ENCODE measurements at regions not wholly inside any gene's neighbourhood (a gene's known extent, or its start where the extent isn't known, plus 50 kb on each side); places are given as distances from the start of the nearest gene placed in this dataset.
A peak's percentile ranks its signal among the peaks of the same experiment; 100 is the strongest.

GRCh38 chr1:82844911-82845827 lies 1044.4 kb downstream of the ADGRL2 start:
- no peak for DNase-seq

GRCh38 chr1:82844447-82844846 lies 1043.7 kb downstream of the ADGRL2 start:
- no peak for DNase-seq

DNA sequence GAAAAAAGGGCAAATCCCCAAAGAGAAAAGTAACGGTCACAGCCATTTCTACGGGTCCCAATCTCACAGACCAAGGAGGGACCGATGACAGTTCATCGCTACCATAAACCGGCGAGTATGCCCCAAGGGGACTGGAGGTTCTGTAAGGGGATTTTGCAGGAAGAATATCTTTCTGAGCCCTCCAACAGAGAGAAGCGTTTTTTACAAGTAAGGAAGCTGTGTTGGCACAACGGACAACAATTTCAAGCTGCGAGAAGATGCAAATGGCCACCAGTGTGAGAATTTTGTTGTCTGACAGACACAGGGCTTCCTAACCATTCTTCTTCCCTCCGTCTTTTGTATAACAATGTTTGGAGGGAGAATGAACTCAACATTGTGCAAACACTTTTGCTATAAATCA lies 1043.1 kb downstream of the ADGRL2 start:
- no peak for DNase-seq

DNA sequence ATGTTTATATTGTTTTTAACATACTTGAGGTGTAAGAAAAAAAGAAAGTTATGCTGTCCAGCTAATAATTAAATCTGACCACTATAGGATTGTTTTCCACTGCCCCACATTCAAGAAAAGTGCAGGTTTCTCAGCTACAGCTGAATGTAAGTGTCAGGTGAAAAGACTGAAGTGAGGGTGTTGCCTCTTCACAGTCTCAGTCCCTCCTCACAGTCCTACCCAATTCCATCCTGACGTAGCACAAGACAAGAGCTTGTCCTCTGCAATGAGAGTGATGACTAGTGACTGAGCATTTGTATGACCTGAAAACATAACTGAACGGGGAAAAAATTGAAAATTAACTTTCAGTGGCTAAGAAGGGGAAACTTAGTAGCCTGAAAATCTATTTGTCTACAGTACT lies 1039.5 kb downstream of the ADGRL2 start:
- DNase-seq, result no peak

- no peak for DNase-seq
Observed at GRCh38 chr1:82837766-82838465, 1037.2 kb downstream of the ADGRL2 start.

- no peak for DNase-seq
Observed at GRCh38 chr1:82836973-82837680, 1036.4 kb downstream of the ADGRL2 start.

DNA sequence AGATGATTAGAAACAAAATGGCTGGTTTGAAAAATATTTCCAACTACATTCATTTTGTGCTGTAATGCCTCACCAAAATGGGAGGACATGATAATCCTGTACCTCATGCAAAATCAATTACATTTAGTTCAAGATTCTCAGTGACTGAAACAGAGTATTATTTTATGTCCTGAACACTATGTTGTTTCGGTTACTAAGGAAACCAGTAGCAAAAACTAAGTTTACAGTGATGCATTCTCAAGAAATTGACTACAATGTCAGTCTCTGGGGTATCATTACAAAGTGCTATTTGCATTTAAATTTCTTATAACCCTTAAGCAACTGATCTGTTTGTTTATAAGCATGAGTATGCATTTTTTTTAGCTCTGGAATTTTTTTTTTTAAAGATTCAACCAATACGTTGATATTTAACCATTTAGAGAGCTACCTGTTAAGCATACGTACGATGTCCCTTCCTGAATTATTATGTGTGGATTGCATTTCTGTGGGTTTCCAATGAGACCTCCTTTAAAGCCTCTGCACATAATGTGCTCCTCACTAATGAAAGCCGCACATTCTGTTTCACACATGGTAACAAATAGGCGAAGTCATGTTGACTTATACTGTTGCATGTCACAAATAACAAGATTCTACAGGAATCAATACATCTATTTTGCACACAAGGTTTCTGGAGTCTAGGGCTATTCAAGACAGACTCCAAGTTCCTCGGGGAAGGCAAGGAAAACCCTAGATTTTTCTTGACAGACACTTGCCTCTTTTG lies 1035.7 kb downstream of the ADGRL2 start:
- no peak for DNase-seq

- no peak for DNase-seq
Observed at GRCh38 chr1:82830690-82831380, 1030.1 kb downstream of the ADGRL2 start.

DNA sequence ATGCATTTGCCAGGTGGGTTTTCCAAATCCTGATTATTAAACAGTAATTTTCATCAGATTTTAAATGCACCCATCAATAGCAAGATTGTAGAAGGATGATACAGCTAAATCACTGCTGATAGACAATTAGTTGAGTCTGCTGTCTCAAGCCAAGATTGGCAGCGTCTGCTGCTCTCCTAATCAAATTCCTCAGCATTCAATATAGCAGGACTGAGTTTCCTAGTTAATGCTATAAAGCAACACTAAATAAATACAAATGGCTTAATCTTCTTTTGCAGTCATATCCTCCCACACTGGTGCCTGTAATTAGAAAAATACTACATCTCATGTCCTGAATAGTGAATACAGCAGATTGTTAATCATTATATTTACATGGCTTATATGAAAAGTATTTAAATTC lies 1028.8 kb downstream of the ADGRL2 start:
- no peak for DNase-seq

- no peak for DNase-seq
Observed at GRCh38 chr1:82823876-82824275, 1023.1 kb downstream of the ADGRL2 start.

DNA sequence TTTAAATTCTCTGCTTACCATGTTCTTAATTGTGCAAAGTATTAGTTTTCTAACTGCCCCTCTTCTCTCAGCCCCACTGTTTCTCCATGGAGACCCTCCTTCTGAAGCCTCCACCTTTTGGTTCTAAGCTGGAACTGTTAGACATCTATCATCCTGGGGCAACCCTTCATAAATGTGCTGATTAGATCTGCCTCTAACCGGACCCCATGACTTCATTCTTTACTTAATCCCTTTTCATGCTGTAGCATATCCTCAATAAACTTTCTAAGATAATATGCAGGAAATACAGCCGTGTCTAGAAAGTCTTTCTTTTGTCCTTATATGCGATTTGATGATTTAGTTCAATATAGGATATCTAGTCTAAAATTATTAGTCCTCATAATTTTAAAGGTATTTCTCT lies 1020.1 kb downstream of the ADGRL2 start:
- DNase-seq, result no peak

GRCh38 chr1:82819234-82819633 lies 1018.5 kb downstream of the ADGRL2 start:
- no peak for DNase-seq

DNA sequence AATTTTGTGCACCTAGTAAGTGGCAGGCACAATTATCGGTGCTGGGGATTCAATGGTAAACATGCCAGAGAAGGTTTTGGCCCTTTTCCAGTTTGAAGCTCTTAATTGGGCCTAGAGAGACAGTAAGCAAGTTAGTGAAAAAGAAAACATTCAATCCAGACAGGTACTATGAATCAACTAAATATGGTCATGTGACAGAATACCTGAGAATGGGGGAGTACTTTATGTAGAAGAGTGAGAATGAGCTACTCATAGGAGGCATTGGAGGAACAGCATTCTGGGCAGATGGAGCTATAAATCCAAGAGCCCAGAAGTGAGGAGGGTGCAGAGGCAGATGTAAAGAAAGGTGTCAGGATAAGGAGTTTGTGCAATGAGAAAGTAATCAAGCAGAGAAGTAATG lies 1017.9 kb downstream of the ADGRL2 start:
- peak; percentile 89 for DNase-seq

GRCh38 chr1:82813386-82813785 lies 1012.7 kb downstream of the ADGRL2 start:
- DNase-seq, result no peak

- DNase-seq, result no peak
Observed at GRCh38 chr1:82810601-82811000, 1009.9 kb downstream of the ADGRL2 start.

DNA sequence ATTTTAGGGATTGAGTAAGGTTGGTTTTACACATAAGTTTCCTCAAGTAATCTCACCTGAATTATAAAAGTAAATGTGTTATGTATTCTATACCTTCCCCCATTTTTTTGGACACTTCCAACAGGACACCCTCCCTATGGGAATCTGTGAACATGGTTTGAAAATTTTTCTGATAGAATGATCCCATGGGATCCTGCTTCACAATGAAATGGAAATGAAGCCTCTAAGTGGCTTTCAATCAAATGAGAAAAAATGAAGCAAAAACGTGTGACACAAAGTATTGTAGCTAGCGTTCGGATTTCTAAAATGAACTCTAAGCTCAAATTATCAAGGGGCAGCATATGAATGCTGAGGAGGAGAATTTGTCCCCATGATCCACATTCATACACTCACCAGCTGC lies 1006.8 kb downstream of the ADGRL2 start:
- DNase-seq, result no peak

- no peak for DNase-seq
Observed at GRCh38 chr1:82806133-82806532, 1005.4 kb downstream of the ADGRL2 start.

DNA sequence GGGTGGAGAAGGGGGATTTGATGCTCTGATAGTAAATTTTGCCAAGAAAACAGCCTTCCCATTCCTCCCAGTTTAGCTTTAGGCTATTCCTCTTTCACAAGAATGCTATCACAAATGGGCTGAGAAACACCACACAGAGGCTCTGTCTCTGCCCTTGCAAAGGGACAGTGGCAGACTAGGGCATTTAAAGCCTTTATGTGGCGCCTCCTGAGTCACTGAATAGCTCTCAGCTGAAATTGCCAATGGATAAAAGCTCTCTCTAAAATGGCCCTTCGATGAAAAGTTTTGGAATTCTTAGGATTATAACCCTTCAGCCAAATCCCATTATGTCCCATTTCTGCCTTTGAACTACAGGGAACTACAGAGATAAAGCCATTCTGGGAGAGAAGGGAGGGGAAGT lies 1000.4 kb downstream of the ADGRL2 start:
- no peak for DNase-seq

DNA sequence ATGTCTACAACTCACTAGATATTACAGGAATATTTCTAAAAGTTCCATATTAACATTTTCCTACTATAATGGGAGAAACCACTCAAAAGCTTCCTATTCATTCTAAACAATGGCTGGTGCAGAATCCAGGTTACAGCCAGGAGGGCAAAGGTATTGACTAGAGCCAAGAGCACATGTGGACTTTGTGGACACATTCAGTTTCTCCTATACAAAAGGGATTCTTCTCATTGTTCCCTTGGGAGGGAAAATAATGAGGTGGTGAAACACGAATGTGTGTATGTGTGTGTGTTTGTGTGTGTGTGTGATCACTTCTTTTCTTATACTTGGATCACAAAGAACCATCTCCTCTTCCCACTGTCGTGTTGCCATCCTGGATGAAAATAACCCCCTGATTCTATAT lies 1000.0 kb downstream of the ADGRL2 start:
- DNase-seq, result no peak

- DNase-seq, result no peak
Observed at GRCh38 chr1:82799261-82799660, 998.5 kb downstream of the ADGRL2 start.

DNA sequence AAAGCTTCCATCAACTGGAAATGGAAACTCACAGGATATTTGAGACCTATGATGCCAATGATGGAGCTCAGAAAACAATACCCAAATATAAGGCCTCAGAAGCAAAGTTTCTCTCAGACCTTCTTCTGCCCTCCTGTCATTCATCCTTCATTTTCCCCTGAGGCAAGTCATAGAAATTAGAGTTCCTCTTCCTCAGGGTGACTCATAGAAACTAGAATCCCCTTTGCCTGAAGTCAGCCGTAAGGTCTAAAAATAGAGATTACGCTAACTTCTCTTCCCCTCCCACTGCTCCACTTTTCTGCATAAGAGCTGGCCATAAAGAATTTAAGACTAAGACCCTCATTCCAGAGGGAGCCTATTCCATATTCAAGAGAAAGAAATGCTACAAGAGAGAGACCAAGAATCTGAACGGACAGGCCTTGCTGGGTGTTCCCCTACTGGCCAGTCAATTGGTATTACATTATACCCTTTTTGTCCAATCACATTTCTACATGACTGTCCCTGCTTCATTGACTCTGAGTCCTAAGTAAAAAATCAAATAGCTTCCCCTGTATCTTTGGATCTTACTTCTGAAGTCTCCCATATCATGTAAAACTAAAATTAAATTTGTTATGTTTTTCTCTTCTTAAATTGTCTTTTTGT lies 994.9 kb downstream of the ADGRL2 start:
- no peak for DNase-seq

- DNase-seq, result no peak
Observed at GRCh38 chr1:82792151-82792550, 991.4 kb downstream of the ADGRL2 start.

Measured in NCI-H1105 (cell line).